Ectodermal cell (in vitro differentiated cells): ENCODE measurements at regions not wholly inside any gene's neighbourhood (a gene's known extent, or its start where the extent isn't known, plus 50 kb on each side); places are given as distances from the start of the nearest gene placed in this dataset.

Source experiments
- H3K27ac ChIP-seq: 2 replicates; pipeline ENCODE4 v1.7.0; 2013; ENCODE audit warnings: mild to moderate bottlenecking, low read depth, low read length; ENCODE audit not compliant: insufficient read depth, poor library complexity, severe bottlenecking
- H3K27me3 ChIP-seq: 2 replicates; pipeline ENCODE4 v1.7.0; 2013; ENCODE audit warnings: mild to moderate bottlenecking, low read length; ENCODE audit not compliant: insufficient read depth, control insufficient read depth, poor library complexity, severe bottlenecking
- H3K36me3 ChIP-seq: one replicate; pipeline ENCODE4 v1.7.0; 2013; ENCODE audit warnings: low read length; ENCODE audit not compliant: control insufficient read depth, insufficient read depth
- H3K4me1 ChIP-seq: one replicate; pipeline ENCODE4 v1.7.0; 2013; ENCODE audit warnings: low read length; ENCODE audit not compliant: control insufficient read depth, insufficient read depth
- H3K4me3 ChIP-seq: 2 replicates; pipeline ENCODE4 v1.7.0; 2013; ENCODE audit warnings: low read depth, low read length, control low read depth; ENCODE audit not compliant: insufficient read depth
- H3K9me3 ChIP-seq: 2 replicates; pipeline ENCODE4 v1.7.0; 2013; ENCODE audit warnings: mild to moderate bottlenecking, low read length, moderate library complexity; ENCODE audit not compliant: control insufficient read depth
- WGBS, 2 experiments: methylation state at CpG; one replicate each; pipeline ENCODE4 v1.1.7; 2013; ENCODE audit warnings: missing lambda C conversion rate in 2 of 2; 5-methylcytosine and 5-hydroxymethylcytosine counted together

DNA sequence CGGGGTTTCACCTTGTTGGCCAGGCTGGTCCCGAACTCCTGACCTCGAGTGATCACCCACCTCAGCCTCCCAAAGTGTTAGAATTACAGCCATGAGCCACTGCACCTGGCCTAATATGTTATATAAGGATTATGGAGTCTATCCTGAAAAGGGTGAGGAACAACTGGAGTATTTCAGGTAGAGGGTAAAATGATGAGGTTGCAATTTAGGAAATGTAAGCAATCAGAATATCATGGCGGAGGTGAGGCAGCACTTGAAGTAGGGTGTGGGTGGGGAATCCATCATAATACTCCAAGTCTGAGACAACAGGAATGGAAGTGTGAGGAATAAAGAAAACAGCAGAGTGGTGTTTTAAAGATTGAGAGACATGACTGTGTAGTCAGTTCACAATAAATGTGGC, 582.2 kb downstream of the FGF9 start:
- 92 to 96% methylated on average over 4 of the region's 4 CpGs for WGBS, 2 experiments
- H3K4me1 ChIP-seq: no peaks in the 10 kb centered on the region
- no peaks in the 10 kb centered on the region for H3K36me3 ChIP-seq
- H3K27ac ChIP-seq: no peak overlapping the region
- H3K4me3 ChIP-seq: no peak overlapping the region
- no peaks in the 10 kb centered on the region for H3K9me3 ChIP-seq
- H3K27me3 ChIP-seq: no peaks in the 10 kb centered on the region

DNA sequence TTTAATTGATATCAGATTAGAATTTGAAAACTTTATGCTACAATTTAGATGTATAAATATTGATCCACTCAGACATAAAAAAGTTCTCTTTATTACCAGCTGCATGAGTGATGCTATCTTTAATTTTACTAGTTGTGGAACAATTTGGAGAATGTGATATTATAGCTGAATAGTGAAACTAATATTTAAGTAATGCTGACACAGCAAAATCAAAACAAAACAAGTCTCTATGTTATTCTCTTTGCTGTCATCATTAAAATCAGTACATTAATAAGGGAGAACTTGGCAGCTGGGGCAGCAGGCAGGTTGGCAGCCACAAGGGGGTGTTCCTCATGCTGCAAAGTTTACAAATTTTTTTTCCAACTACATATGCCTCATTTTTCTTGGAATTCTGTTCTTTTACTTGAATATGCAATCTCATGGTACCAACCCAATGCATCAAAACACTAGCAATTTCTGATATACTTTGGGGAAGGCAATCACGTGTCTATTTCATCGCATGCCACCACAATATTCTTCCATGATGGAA, 585.3 kb downstream of the FGF9 start:
- H3K27ac ChIP-seq: no peak overlapping the region
- H3K4me1 ChIP-seq: no peaks in the 10 kb centered on the region
- H3K36me3 ChIP-seq: no peaks in the 10 kb centered on the region
- H3K9me3 ChIP-seq: no peaks in the 10 kb centered on the region
- 96 to 100% methylated on average over 2 of the region's 2 CpGs for WGBS, 2 experiments
- no peak overlapping the region for H3K4me3 ChIP-seq
- no peaks in the 10 kb centered on the region for H3K27me3 ChIP-seq

- Histone ChIP-seq H3K4me1 (no peaks in the 10 kb centered on the region), H3K4me3 (no peak overlapping the region), H3K9me3 (no peaks in the 10 kb centered on the region), H3K27me3 (no peaks in the 10 kb centered on the region), H3K36me3 (no peaks in the 10 kb centered on the region), H3K27ac (no peak overlapping the region)
- WGBS, 2 experiments: 84 to 91% methylated on average over 5 to 6 of the region's 6 CpGs
Observed at GRCh38 chr13:22262001-22262885, 591.4 kb downstream of the FGF9 start.

DNA sequence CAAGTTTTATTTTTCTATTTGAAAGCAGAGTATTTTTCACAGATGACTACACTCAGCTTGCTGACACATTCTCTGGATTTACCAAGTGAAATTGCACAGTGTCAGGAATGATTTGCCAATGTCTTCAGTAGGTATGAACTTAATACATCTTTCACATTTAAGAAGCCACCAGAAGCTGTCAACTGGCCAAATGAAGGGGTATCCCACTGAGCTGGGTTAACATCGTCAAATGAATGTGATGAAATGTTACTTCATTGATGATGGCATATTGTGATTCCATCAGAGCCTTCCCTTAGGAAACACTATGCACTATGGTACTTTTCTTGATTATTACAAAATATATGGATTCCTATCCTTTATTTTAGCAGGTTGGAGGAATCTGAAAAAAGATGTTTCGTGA, 592.3 kb downstream of the FGF9 start:
- Histone ChIP-seq H3K4me1 (no peaks in the 10 kb centered on the region), H3K9me3 (no peaks in the 10 kb centered on the region), H3K27ac (no peak overlapping the region), H3K27me3 (no peaks in the 10 kb centered on the region), H3K4me3 (no peak overlapping the region), H3K36me3 (no peaks in the 10 kb centered on the region)
- 97 to 100% methylated on average over 1 to 2 of the region's 2 CpGs for WGBS, 2 experiments

GRCh38 chr13:22265563-22265962, 594.7 kb downstream of the FGF9 start:
- no peaks in the 10 kb centered on the region for H3K4me1 ChIP-seq

GRCh38 chr13:22270881-22271280, 600.0 kb downstream of the FGF9 start:
- no peak overlapping the region for H3K27ac ChIP-seq
- H3K9me3 ChIP-seq: no peaks in the 10 kb centered on the region
- no peaks in the 10 kb centered on the region for H3K27me3 ChIP-seq
- 94 to 99% methylated on average over 5 of the region's 5 CpGs for WGBS, 2 experiments
- no peak overlapping the region for H3K4me3 ChIP-seq
- no peaks in the 10 kb centered on the region for H3K36me3 ChIP-seq
- H3K4me1 ChIP-seq: no peaks in the 10 kb centered on the region

More at GRCh38 chr13:22265563-22265962, 594.7 kb downstream of the FGF9 start:
- Histone ChIP-seq H3K27ac (no peak overlapping the region), H3K9me3 (no peaks in the 10 kb centered on the region), H3K36me3 (no peaks in the 10 kb centered on the region), H3K27me3 (no peaks in the 10 kb centered on the region), H3K4me3 (no peak overlapping the region)
- WGBS, 2 experiments: 88 to 96% methylated on average over 1 to 5 of the region's 5 CpGs

DNA sequence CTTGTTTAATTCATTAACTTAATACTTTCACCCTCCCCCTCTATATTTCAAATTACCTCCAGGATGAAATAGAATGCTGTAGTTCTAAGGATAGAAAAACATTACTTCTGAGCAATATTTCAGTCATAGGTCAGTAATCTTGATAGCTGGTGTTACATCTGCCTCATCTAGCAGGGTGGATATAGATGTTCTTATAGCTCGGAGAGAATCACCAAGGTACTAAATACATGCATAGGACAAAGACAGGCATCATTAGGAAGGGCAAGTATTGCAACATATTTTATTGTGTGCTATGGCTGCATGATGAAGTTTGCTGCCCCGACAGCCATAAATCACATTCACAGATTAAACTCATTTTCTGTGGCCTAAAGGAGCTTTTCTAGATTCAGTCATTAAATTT, 601.0 kb downstream of the FGF9 start:
- WGBS, 2 experiments: 80 to 92% methylated on average over 1 to 2 of the region's 2 CpGs
- no peak overlapping the region for H3K27ac ChIP-seq
- no peaks in the 10 kb centered on the region for H3K9me3 ChIP-seq
- H3K36me3 ChIP-seq: no peaks in the 10 kb centered on the region
- H3K27me3 ChIP-seq: no peaks in the 10 kb centered on the region
- no peaks in the 10 kb centered on the region for H3K4me1 ChIP-seq
- H3K4me3 ChIP-seq: no peak overlapping the region

DNA sequence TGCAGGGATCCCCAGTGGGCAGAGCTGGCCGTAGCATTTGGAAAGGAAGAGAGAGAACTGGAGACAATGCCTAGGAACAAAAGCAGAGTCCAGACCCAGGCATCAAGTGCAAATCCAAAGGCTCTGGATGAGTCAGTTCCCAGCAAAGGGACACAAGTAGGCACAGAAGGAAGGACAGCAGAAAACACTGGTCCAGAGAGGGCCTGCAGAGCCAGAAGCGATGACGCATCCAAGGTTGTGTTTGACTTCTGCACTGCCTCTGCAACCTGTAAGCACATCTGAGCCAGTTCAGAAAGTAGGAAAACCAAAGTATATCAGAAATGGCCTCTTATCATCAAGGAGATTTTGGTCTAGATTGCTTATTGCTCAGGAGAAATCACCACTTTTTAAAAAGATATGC, 604.5 kb downstream of the FGF9 start:
- Histone ChIP-seq H3K36me3 (no peaks in the 10 kb centered on the region), H3K4me3 (no peak overlapping the region), H3K4me1 (no peaks in the 10 kb centered on the region), H3K27me3 (no peaks in the 10 kb centered on the region), H3K9me3 (no peaks in the 10 kb centered on the region), H3K27ac (no peak overlapping the region)
- WGBS, 2 experiments: 89 to 93% methylated on average over 3 of the region's 3 CpGs

DNA sequence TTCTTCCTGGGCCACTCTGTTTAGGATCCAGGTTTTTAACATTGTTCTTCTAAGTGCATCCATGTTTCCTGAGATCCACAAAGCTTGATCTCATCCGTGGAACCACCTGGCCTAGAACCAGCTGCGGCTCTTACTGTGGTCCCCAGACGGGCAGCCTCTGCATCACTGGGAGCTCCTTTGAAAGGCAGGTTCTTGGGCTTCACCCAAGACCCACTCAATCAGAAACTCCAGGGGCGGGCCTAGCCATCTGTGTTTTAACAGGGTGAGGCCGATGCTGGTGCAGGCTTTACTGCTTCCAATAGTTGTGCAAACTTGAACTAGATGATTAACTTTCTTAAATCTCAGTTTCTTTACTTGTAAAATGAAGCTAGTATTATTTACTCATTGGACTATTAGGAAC, 605.7 kb downstream of the FGF9 start:
- Histone ChIP-seq H3K27ac (no peak overlapping the region), H3K4me1 (no peaks in the 10 kb centered on the region), H3K4me3 (no peak overlapping the region), H3K27me3 (no peaks in the 10 kb centered on the region), H3K36me3 (no peaks in the 10 kb centered on the region), H3K9me3 (no peaks in the 10 kb centered on the region)
- 95% methylated on average over 5 of the region's 5 CpGs for WGBS, 2 experiments

DNA sequence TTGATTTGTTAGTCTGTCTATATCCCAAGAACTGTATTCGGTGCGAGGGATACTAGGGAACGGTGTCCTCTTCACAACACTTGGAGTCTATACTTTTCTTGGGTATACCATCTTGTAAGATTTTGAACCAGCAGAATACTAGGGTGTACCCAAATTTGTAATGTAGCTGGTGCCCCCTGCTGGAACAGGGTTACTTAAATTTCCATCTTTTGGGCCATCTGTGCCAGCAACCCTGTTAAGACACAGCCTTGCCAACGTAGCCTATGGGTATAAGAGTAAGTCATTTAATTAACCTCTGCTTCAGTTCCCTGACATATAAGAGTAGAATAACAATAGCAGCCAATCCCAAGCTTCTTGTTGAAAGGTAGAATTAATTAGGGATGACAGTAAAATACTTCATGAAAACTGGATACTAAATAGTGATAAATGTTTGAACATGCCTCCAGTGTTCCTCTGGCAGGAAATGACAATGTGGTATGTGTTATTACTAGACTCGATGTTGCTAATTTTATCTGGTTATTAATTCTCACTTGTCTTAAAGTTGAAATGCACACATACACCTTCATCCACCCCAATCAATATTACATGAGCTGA, 607.6 kb downstream of the FGF9 start:
- Histone ChIP-seq H3K4me1 (no peaks in the 10 kb centered on the region), H3K27ac (no peak overlapping the region), H3K4me3 (no peak overlapping the region), H3K9me3 (no peaks in the 10 kb centered on the region), H3K36me3 (no peaks in the 10 kb centered on the region), H3K27me3 (no peaks in the 10 kb centered on the region)
- 73 to 82% methylated on average over 3 to 5 of the region's 5 CpGs for WGBS, 2 experiments
